OCI-LY3 (cell line): ENCODE measurements at regions not wholly inside any gene's neighbourhood (a gene's known extent, or its start where the extent isn't known, plus 50 kb on each side); places are given as distances from the start of the nearest gene placed in this dataset.

Source experiments
- H2AFZ ChIP-seq: fragments of 200-600, 300-600 bp; shearing (Covaris generic); 2 replicates; pipeline ENCODE4 v1.6.0; 2014; ENCODE audit warnings: antibody characterized with exemption, low read depth, low read length
- H3K27ac ChIP-seq: fragments of 200-600, 300-600 bp; sonication (generic); 2 replicates; pipeline ENCODE4 v1.5.1; 2014; ENCODE audit warnings: mild to moderate bottlenecking, low read length, moderate library complexity, mixed read lengths
- H3K27me3 ChIP-seq: fragments of 200-600, 300-600 bp; sonication (generic); 2 replicates; pipeline ENCODE4 v1.6.1; 2014; ENCODE audit warnings: low read depth, low read length, mixed read lengths
- H3K36me3 ChIP-seq: fragments of 200-600, 300-600 bp; sonication (generic); replicated peaks from 2 replicates; pipeline ENCODE3; 2014; ENCODE audit warnings: low read depth, low read length, mixed read lengths
- H3K4me1 ChIP-seq: fragments of 300-600, 200-600 bp; sonication (generic); 2 replicates; pipeline ENCODE4 v1.6.1; 2014; ENCODE audit warnings: low read length, mixed read lengths
- H3K4me2 ChIP-seq: fragments of 200-600, 300-600 bp; sonication (generic); 2 replicates; pipeline ENCODE4 v1.6.1; 2014; ENCODE audit warnings: low read length, mixed read lengths
- H3K4me3 ChIP-seq: fragments of 300-600, 200-600 bp; sonication (generic); 2 replicates; pipeline ENCODE4 v1.5.1; 2014; ENCODE audit warnings: antibody characterized with exemption, mild to moderate bottlenecking, low read length, moderate library complexity
- H3K79me2 ChIP-seq: fragments of 300-600, 200-600 bp; shearing (Covaris generic); 2 replicates; pipeline ENCODE4 v1.6.1; 2014; ENCODE audit warnings: mild to moderate bottlenecking, low read length, mixed read lengths
- H3K9ac ChIP-seq: fragments of 300-600, 200-600 bp; shearing (Covaris generic); 2 replicates; pipeline ENCODE4 v1.6.0; 2014; ENCODE audit warnings: mild to moderate bottlenecking, low read length, moderate library complexity
- H3K9me3 ChIP-seq: fragments of 200-600, 300-600 bp; shearing (Covaris generic); 2 replicates; pipeline ENCODE4 v1.6.1; 2014; ENCODE audit warnings: low read length, mixed read lengths; ENCODE audit not compliant: insufficient read depth
- H4K20me1 ChIP-seq: fragments of 200-600, 300-600 bp; sonication (generic); 2 replicates; pipeline ENCODE4 v1.6.1; 2016; ENCODE audit warnings: low read length, mixed read lengths; ENCODE audit not compliant: insufficient read depth
- EZH2phosphoT487 ChIP-seq: fragments of 200-600 bp; shearing (Covaris generic); IDR thresholded peaks from 2 replicates; pipeline ENCODE4 v1.6.1; 2018; ENCODE audit warnings: antibody characterized with exemption, mixed run types, low read depth
- TF ChIP-seq, protein P1 (sequence below): fragments of 200-600, 300-600 bp; sonication (generic); IDR thresholded peaks from 2 replicates; pipeline ENCODE4 v1.5.1; 2014; ENCODE audit warnings: antibody characterized with exemption, low read length, low read depth

DNA sequence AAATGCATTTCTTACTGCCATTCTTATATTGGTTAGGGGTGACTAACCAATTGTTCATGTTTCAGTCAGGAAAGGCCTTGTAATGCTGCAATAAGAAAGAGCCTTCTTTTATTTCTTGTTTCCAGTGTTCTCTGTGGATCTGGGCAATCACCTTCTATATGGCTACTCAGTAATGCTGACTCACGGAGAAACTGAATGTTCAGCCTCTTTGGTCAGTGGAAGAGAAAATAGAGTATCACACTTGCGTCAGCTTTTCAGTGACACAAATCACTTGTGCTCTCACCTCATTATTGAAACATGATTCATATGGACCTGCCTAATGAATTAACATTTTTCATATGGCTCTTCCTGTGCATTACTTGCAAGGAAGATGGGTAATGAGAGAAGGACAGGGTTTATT is 243.9 kb upstream of the POT1 start:
- H2AFZ ChIP-seq: no peak overlapping the region
- TF ChIP-seq, protein P1, sequence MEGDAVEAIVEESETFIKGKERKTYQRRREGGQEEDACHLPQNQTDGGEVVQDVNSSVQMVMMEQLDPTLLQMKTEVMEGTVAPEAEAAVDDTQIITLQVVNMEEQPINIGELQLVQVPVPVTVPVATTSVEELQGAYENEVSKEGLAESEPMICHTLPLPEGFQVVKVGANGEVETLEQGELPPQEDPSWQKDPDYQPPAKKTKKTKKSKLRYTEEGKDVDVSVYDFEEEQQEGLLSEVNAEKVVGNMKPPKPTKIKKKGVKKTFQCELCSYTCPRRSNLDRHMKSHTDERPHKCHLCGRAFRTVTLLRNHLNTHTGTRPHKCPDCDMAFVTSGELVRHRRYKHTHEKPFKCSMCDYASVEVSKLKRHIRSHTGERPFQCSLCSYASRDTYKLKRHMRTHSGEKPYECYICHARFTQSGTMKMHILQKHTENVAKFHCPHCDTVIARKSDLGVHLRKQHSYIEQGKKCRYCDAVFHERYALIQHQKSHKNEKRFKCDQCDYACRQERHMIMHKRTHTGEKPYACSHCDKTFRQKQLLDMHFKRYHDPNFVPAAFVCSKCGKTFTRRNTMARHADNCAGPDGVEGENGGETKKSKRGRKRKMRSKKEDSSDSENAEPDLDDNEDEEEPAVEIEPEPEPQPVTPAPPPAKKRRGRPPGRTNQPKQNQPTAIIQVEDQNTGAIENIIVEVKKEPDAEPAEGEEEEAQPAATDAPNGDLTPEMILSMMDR: no peak
- no peak for TF ChIP-seq EZH2phosphoT487

DNA sequence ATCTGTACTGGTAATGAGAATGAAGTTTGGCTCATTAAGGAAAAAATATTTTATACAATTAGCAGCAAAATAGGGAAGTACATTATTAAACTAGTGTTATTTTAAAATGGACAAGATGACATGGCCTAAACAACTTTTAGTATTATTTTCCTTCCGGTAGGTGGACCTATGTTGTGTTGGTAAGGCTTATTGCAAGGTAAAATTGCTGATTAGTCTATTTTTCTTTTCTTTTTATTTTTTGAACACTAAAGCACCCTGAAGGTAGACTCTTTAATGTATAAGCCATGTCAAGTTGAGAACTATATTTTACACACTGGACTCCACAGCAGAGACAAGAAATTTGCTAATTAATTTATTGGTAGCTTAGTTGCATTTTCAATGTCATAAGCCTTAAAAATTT is 239.5 kb upstream of the POT1 start:
- Histone ChIP-seq H3K27ac (no peak overlapping the region), H3K36me3 (no peaks in the 10 kb centered on the region), H3K4me2 (no peak overlapping the region), H3K79me2 (no peaks in the 10 kb centered on the region), H3K9ac (no peak overlapping the region), H2AFZ (no peak overlapping the region), H4K20me1 (no peaks in the 10 kb centered on the region), H3K9me3 (no peaks in the 10 kb centered on the region), H3K4me1 (no peaks in the 10 kb centered on the region), H3K27me3 (no peaks in the 10 kb centered on the region), H3K4me3 (no peak overlapping the region)
- TF ChIP-seq EZH2phosphoT487: no peak
- TF ChIP-seq, protein P1: no peak

More for the DNA sequence above, 243.9 kb upstream of the POT1 start:
- Histone ChIP-seq H3K27me3 (no peaks in the 10 kb centered on the region), H3K4me3 (no peak overlapping the region), H3K4me1 (no peaks in the 10 kb centered on the region), H4K20me1 (no peaks in the 10 kb centered on the region), H3K9me3 (no peaks in the 10 kb centered on the region), H3K27ac (no peak overlapping the region), H3K9ac (no peak overlapping the region), H3K36me3 (no peaks in the 10 kb centered on the region), H3K79me2 (no peaks in the 10 kb centered on the region), H3K4me2 (no peak overlapping the region)

DNA sequence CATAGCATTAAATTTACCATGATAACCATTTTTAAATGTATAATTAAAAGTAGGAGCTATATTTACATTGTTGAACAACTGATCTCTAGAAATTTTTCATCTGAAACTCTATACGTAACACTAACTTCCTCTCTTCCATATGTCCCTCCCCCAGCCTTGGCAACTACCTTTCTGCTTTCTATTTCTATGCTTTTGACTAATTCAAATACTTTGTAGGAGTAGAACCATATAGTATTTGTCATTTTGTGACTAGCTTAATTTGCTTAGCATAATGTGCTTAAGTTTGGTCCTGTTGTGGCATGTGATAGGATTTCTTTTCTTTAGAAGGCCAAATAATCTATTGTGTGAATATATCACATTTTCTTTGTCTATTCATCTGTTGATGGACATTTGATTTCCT is 225.3 kb upstream of the POT1 start:
- TF ChIP-seq EZH2phosphoT487: no peak
- TF ChIP-seq, protein P1: no peak
- no peak overlapping the region for H3K4me3 ChIP-seq
- no peaks in the 10 kb centered on the region for H3K9me3 ChIP-seq

DNA sequence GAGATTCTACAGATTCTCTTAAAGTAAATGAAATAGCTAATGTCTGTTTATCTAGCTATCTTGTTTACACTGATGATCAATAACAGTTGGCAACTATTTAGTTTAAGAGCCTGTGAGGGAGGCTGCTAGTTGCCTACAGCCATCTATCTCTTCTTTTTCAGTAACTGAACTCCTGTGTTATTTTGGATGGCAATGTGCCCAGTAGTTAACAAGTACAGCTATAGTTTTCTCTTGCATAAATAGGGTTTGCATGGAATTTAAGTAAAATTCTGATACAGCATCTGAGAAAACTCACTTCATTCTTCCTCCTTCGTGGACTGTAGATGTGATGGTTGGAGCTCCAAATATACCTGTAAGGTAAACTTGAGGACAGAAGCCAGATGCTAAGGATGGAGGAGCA is 219.5 kb upstream of the POT1 start:
- TF ChIP-seq, protein P1: no peak
- no peak for TF ChIP-seq EZH2phosphoT487
- no peak overlapping the region for H3K4me2 ChIP-seq
- H3K4me1 ChIP-seq: peaks cover 4% of the 10 kb centered on the region; the same call in 1 of the 2 replicates

More for the DNA sequence above, 225.3 kb upstream of the POT1 start:
- Histone ChIP-seq H3K4me1 (peaks cover 11% of the 10 kb centered on the region), H3K27ac (no peak overlapping the region), H3K27me3 (no peaks in the 10 kb centered on the region), H3K4me2 (no peak overlapping the region; the same call in 1 of the 2 replicates), H4K20me1 (no peaks in the 10 kb centered on the region), H3K36me3 (no peaks in the 10 kb centered on the region), H3K9ac (no peak overlapping the region), H3K79me2 (no peaks in the 10 kb centered on the region), H2AFZ (no peak overlapping the region)

More for the DNA sequence above, 219.5 kb upstream of the POT1 start:
- no peaks in the 10 kb centered on the region for H3K9me3 ChIP-seq
- H3K9ac ChIP-seq: no peak overlapping the region
- no peaks in the 10 kb centered on the region for H4K20me1 ChIP-seq
- H3K36me3 ChIP-seq: no peaks in the 10 kb centered on the region
- H3K27ac ChIP-seq: no peak overlapping the region
- no peaks in the 10 kb centered on the region for H3K27me3 ChIP-seq
- H3K79me2 ChIP-seq: no peaks in the 10 kb centered on the region
- H3K4me3 ChIP-seq: no peak overlapping the region
- H2AFZ ChIP-seq: no peak overlapping the region
